ENCODE measurements at regions not wholly inside any gene's neighbourhood (a gene's known extent, or its start where the extent isn't known, plus 50 kb on each side); places are given as distances from the start of the nearest gene placed in this dataset.

DNA sequence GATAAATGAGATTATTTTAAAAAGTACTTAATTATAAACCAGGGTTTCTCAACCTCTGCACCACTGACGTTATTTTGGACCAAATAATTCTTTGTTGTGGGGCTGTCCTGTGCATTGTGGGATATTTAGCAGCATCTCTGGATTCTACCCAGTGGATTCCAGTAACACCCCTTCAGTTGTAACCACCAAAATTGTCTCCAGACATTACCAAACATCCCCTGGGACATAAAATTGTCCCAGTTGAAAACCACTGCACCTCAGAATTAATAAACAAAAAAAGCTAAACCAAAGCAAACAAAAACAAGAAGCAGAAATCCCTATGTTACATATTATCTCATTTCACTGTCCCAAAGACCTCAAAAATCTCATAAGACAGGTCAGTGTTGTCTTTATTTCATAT lies 54.2 kb upstream of the GIMD1 start:
- Histone ChIP-seq H3K9ac (ENCODE audit: insufficient read length) (no peak overlapping the region), H3K27ac (no peak overlapping the region), H3K4me3 (no peak overlapping the region), H3K9me3 (ENCODE audit: low read depth, low read length) (no peaks in the 10 kb centered on the region), H3K36me3 (ENCODE audit: insufficient read depth, low read length) (no peaks in the 10 kb centered on the region)
- TF ChIP-seq POLR2AphosphoS5 (IDR thresholded peaks at IDR 0.05; ENCODE audit: borderline replicate concordance, low read depth, low read length) (no peak), FOXP2 (optimal IDR thresholded peaks at IDR 0.05; ENCODE audit: control extremely low read depth, extremely low read length, insufficient read depth) (no peak)
- no peak for DNase-seq (ENCODE audit: low read depth, low spot score)

DNA sequence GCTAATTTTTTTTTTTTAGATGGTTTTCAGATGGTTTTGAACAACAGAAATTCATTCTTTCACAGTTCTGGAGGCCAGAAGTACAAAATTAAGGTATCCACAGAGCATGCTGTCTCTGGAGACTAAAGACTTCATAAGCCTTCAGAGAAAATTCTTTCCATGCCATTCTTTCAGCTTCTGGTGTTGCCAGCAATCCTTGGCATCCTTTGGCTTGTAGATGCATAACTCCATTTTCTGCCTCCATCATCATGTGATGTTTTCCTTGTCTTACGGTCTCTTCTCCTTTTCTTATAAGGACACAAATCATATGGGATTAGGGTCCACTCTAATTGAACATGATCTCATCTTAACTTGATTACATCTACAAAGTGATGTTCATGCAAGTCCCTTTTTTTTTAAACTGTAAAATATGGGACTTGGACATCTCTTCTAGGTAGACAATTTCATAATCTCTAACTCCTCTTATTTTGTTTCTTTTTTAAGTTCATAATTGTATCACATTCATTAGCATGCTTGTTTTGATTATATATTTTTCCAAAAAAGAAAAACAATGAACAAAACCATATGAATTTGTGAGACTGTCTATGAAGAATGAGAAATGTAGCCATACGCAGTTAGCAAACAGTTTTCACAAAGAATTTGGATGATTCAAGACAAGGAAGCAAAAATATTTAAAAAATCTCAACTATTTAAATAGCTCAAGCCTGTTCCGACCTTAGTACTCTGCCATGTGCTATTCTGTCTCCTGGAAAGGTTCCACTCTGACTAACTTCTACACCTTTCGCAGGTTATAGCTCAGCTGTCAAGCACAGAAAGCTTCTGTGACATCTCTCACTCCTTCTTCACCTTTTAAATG lies 53.1 kb upstream of the GIMD1 start:
- H3K9ac ChIP-seq (ENCODE audit: insufficient read length): no peak overlapping the region
- H3K9me3 ChIP-seq (ENCODE audit: low read depth, low read length): no peaks in the 10 kb centered on the region
- no peak overlapping the region for H3K4me3 ChIP-seq
- no peak for DNase-seq (ENCODE audit: low read depth, low spot score)
- H3K27ac ChIP-seq: no peak overlapping the region
- TF ChIP-seq EZH2 (IDR thresholded peaks at IDR 0.05) (no peak), FOXP2 (optimal IDR thresholded peaks at IDR 0.05; ENCODE audit: control extremely low read depth, extremely low read length, insufficient read depth) (no peak), POLR2AphosphoS5 (IDR thresholded peaks at IDR 0.05; ENCODE audit: borderline replicate concordance, low read depth, low read length) (no peak)
- no peaks in the 10 kb centered on the region for H3K36me3 ChIP-seq (ENCODE audit: insufficient read depth, low read length)

DNA sequence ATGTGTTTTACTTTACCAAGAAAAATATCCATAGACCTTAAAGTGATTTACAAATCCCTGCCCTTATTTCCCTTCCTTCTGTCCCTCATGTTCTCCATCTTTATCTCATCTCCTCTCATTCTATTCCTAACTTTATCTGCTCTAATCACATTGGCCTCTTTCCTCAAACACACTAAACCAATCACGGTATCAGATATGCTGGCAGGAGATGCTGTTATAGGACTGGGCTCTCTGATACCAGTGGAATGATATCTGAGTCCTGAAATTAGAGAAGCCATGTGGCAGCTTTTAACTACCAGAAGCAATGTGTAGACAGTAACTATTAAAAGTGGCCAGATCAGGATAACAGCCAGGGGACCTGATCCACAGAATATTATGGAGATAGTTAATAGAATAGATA lies 49.9 kb upstream of the GIMD1 start:
- TF ChIP-seq POLR2AphosphoS5 (IDR thresholded peaks at IDR 0.05; ENCODE audit: borderline replicate concordance, low read depth, low read length) (no peak), EZH2 (IDR thresholded peaks at IDR 0.05) (no peak), FOXP2 (optimal IDR thresholded peaks at IDR 0.05; ENCODE audit: control extremely low read depth, extremely low read length, insufficient read depth) (no peak)
- Histone ChIP-seq H3K4me3 (no peak overlapping the region), H3K9me3 (ENCODE audit: low read depth, low read length) (no peaks in the 10 kb centered on the region), H3K27ac (no peak overlapping the region), H3K9ac (ENCODE audit: insufficient read length) (no peak overlapping the region), H3K36me3 (ENCODE audit: insufficient read depth, low read length) (no peaks in the 10 kb centered on the region)
- DNase-seq (ENCODE audit: low read depth, low spot score): no peak

Measured in SK-N-MC (cell line).